HCT116 (cell line): ENCODE measurements at regions not wholly inside any gene's neighbourhood (a gene's known extent, or its start where the extent isn't known, plus 50 kb on each side); places are given as distances from the start of the nearest gene placed in this dataset.

ENCODE experiments used
- ATAC-seq: fragments of 200-7000 bp; cut with Tn5 transposase; 2 replicates; pipeline ENCODE4 v1.9.1; 2020; ENCODE audit warnings: mild to moderate bottlenecking, moderate library complexity
- BruUV-seq: library from RNA; stranded (reverse); fragments of 400-500 nt; replicated peaks from 2 replicates; lab custom pipeline; 2021; lab: Mats Ljungman, UMichigan
- CTCF ChIA-PET: fragments of 300-600 bp; sonication (Branson Sonifier 250); formaldehyde crosslinking; loops from one replicate; lab custom pipeline; 2021; ENCODE audit warnings: antibody characterized with exemption; lab: Charles Lee
- POLR2A ChIA-PET: fragments of 300-600, 350-600 bp; sonication (Branson Sonifier 250); formaldehyde crosslinking; loops from one replicate; lab custom pipeline; 2021; ENCODE audit warnings: antibody characterized with exemption; lab: Charles Lee
- RAD21 ChIA-PET, 2 experiments: fragments of 300-600 bp; sonication (Branson Sonifier 250); formaldehyde crosslinking; loops; one replicate each; lab custom pipeline; 2023; ENCODE audit warnings: low total read pairs in 2 of 2; ENCODE audit not compliant: uncharacterized antibody in 2 of 2, unreplicated experiment in 2 of 2, low non-redundant PET in 1 of 2; lab: Charles Lee
- DNase-seq: peaks from one replicate; pipeline ENCODE4 v3.0.0-alpha.2; 2010; ENCODE audit warnings: low read depth, low spot score
- H2AFZ ChIP-seq: fragments of 200-600 bp; shearing (Covaris generic), sonication (generic); 2 replicates; pipeline ENCODE4 v1.6.1; 2017; ENCODE audit warnings: low read depth, mixed run types, mixed read lengths, antibody characterized with exemption, low read length; ENCODE audit not compliant: poor library complexity, severe bottlenecking
- H3K27ac ChIP-seq: 2 replicates; pipeline ENCODE4 v1.5.1; 2012; ENCODE audit warnings: low read depth, low read length
- H3K27me3 ChIP-seq: fragments of 200-600 bp; sonication (generic); 2 replicates; pipeline ENCODE4 v1.6.1; 2016; ENCODE audit warnings: mixed run types, low read length, mixed read lengths; ENCODE audit not compliant: insufficient read depth
- H3K36me3 ChIP-seq, 2 experiments: fragments of 200-500 bp in 1 of 2; fragments of 200-600 bp in 1 of 2; sonication (Bioruptor generic) in 1 of 2; sonication (generic) in 1 of 2; 2 replicates each; pipeline versions ENCODE4 v1.5.1 to v1.6.1; 2014 to 2016; ENCODE audit warnings: low read length in 2 of 2, inconsistent platforms in 1 of 2, mixed read lengths in 1 of 2, mixed run types in 1 of 2; ENCODE audit not compliant: insufficient read depth in 2 of 2, control insufficient read depth in 1 of 2
- H3K4me1 ChIP-seq, 2 experiments: fragments of 200-600 bp in 1 of 2; sonication (generic) in 1 of 2; 2 replicates each; pipeline versions ENCODE4 v1.5.1 to v1.6.1; 2012 to 2017; ENCODE audit warnings: low read length in 2 of 2, inconsistent platforms in 1 of 2, mild to moderate bottlenecking in 1 of 2, mixed read lengths in 1 of 2, mixed run types in 1 of 2, moderate library complexity in 1 of 2; ENCODE audit not compliant: insufficient read depth in 2 of 2, control insufficient read depth in 1 of 2
- H3K4me2 ChIP-seq: fragments of 200-600 bp; sonication (generic); 2 replicates; pipeline ENCODE4 v1.6.1; 2017; ENCODE audit warnings: mixed run types, low read length, mixed read lengths
- H3K4me3 ChIP-seq, 2 experiments: fragments of 200-600 bp in 1 of 2; sonication (generic) in 1 of 2; replicated peaks in 1 of 2; 2 replicates each; pipeline ENCODE4 v1.5.1; 2011 to 2016; ENCODE audit warnings: low read length in 2 of 2, control low read depth in 1 of 2, low read depth in 1 of 2, mild to moderate bottlenecking in 1 of 2, mixed read lengths in 1 of 2, mixed run types in 1 of 2
- H3K79me2 ChIP-seq: fragments of 200-600 bp; sonication (generic); 2 replicates; pipeline ENCODE4 v1.6.1; 2017; ENCODE audit warnings: mild to moderate bottlenecking, mixed run types, low read length, moderate library complexity, mixed read lengths; ENCODE audit not compliant: insufficient read depth
- H3K9ac ChIP-seq: fragments of 200-600 bp; sonication (generic); 2 replicates; pipeline ENCODE4 v1.6.1; 2016; ENCODE audit warnings: low read length, mixed read lengths
- H3K9me2 ChIP-seq: fragments of 200-600 bp; sonication (generic), shearing (Covaris generic); 2 replicates; pipeline ENCODE4 v1.6.1; 2017; ENCODE audit warnings: mixed run types, mild to moderate bottlenecking, moderate library complexity; ENCODE audit not compliant: insufficient read depth
- H3K9me3 ChIP-seq, 2 experiments: fragments of 200-500 bp in 1 of 2; fragments of 200-600 bp in 1 of 2; sonication (Bioruptor generic) in 1 of 2; sonication (generic) in 1 of 2; 2 replicates each; pipeline ENCODE4 v1.6.1; 2014 to 2017; ENCODE audit warnings: low read length in 2 of 2, mixed read lengths in 2 of 2, inconsistent platforms in 1 of 2, low read depth in 1 of 2, mild to moderate bottlenecking in 1 of 2, mixed run types in 1 of 2, moderate library complexity in 1 of 2; ENCODE audit not compliant: control insufficient read depth in 1 of 2, insufficient read depth in 1 of 2
- H4K20me1 ChIP-seq: fragments of 200-600 bp; sonication (generic), shearing (Covaris generic); 2 replicates; pipeline ENCODE4 v1.6.1; 2017; ENCODE audit warnings: mixed run types, mild to moderate bottlenecking, moderate library complexity; ENCODE audit not compliant: insufficient read depth
- CEBPB ChIP-seq: IDR thresholded peaks from 2 replicates; pipeline ENCODE4 v1.6.1; 2012; ENCODE audit warnings: low read depth
- EGR1 ChIP-seq: IDR thresholded peaks from 2 replicates; pipeline ENCODE4 v1.6.1; 2012; ENCODE audit warnings: low read depth
- ELF1 ChIP-seq: IDR thresholded peaks from 2 replicates; pipeline ENCODE4 v1.6.1; 2012; ENCODE audit warnings: low read depth, borderline replicate concordance
- JUND ChIP-seq: IDR thresholded peaks from 2 replicates; pipeline ENCODE4 v1.6.1; 2012
- RAD21 ChIP-seq: IDR thresholded peaks from 2 replicates; pipeline ENCODE4 v1.6.1; 2012; ENCODE audit warnings: low read depth, mild to moderate bottlenecking
- SRF ChIP-seq: IDR thresholded peaks from 2 replicates; pipeline ENCODE4 v1.6.1; 2012; ENCODE audit warnings: low read depth
- TCF7L2 ChIP-seq: IDR thresholded peaks from 2 replicates; pipeline ENCODE4 v1.7.0; 2011; ENCODE audit warnings: borderline replicate concordance, inconsistent platforms; ENCODE audit not compliant: insufficient read depth, insufficient read length; ENCODE audit errors: extremely low read depth
- YY1 ChIP-seq: IDR thresholded peaks from 2 replicates; pipeline ENCODE4 v1.6.1; 2011; ENCODE audit warnings: low read length, low read depth, moderate library complexity, mild to moderate bottlenecking; ENCODE audit not compliant: insufficient replicate concordance; ENCODE audit errors: extremely low read depth
- intact Hi-C: fragments of 100-400 bp; cut with micrococcal nuclease; formaldehyde crosslinking; loops from 2 replicates; pipeline ENCODE4 v1.10.0; 2022
- TF ChIP-seq, protein P1 (sequence below): IDR thresholded peaks from 2 replicates; pipeline ENCODE4 v1.6.1; 2012

DNA sequence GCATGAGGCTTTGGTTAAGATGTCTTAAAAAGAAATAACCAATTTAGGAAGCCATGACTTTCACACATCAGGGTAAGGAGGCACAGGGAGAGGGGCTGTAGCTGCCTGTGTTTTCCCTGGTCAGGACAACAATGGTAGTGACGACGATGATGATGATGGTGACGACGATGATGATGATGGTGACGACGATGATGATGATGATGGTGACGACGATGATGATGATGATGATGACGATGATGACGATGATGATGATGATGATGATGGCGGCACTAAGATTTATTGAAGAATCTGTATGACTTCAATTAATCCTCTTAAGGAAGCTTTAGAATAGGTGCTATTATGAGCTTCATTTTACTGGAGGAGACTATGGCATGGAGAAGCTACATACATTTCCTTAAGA, 284.1 kb upstream of the TNRC6C start:
- H3K9me3 ChIP-seq = no peaks in the 10 kb centered on the region
- no peak overlapping the region for H3K27ac ChIP-seq
- BruUV-seq = no TSS peak
- no peak overlapping the region for H2AFZ ChIP-seq
- no peak overlapping the region for H3K9ac ChIP-seq
- no peak overlapping the region for H3K4me2 ChIP-seq
- no peak for DNase-seq
- H3K9me2 ChIP-seq = no peaks in the 10 kb centered on the region
- ChIA-PET POLR2A (no interaction called here), CTCF (no interaction called here), RAD21 (no interaction called here)
- H3K27me3 ChIP-seq = peaks cover 46% of the 10 kb centered on the region; the same call in 1 of the 2 replicates
- no peaks in the 10 kb centered on the region for H4K20me1 ChIP-seq
- H3K36me3 ChIP-seq = no peaks in the 10 kb centered on the region
- H3K79me2 ChIP-seq = no peaks in the 10 kb centered on the region
- intact Hi-C loops = no loop called here
- no peak overlapping the region for H3K4me3 ChIP-seq
- no peaks in the 10 kb centered on the region for H3K4me1 ChIP-seq
- no peak for ATAC-seq
- TF ChIP-seq EGR1 (no peak), YY1 (no peak), CEBPB (no peak)

DNA sequence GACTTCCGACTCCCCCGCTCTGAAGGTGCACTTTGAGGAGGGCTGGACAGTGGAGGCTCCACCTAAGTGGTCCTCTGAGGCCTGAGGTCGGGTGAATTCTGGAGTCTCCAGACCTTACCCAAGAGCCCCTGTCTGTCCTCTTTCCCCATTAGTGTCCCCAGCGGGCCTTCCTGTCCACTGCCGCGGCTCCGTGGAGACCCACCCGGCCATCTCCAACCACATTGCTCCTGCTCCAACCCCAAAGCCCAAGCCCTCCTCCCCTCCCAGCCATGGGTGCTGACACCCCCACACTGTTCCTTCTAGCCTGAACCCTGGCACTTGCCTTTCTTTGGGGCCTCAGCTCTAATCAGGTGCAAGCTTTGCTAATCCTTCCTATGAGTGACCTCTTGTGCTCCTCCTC, 283.1 kb upstream of the TNRC6C start:
- intact Hi-C loops = no loop called here
- CTCF ChIA-PET = no interaction called here

More for the DNA sequence above, 283.1 kb upstream of the TNRC6C start:
- Histone ChIP-seq H3K9me2 (no peaks in the 10 kb centered on the region), H4K20me1 (no peaks in the 10 kb centered on the region), H3K4me2 (no peak overlapping the region), H3K9me3 (no peaks in the 10 kb centered on the region), H3K27me3 (peaks cover 57% of the 10 kb centered on the region; the same call in 1 of the 2 replicates), H3K27ac (no peak overlapping the region), H3K79me2 (no peaks in the 10 kb centered on the region), H3K4me1 (no peaks in the 10 kb centered on the region), H3K9ac (no peak overlapping the region), H2AFZ (no peak overlapping the region), H3K36me3 (no peaks in the 10 kb centered on the region), H3K4me3 (no peak overlapping the region)
- ChIA-PET RAD21 (no interaction called here), POLR2A (no interaction called here)
- DNase-seq = no peak
- TF ChIP-seq, protein P1, sequence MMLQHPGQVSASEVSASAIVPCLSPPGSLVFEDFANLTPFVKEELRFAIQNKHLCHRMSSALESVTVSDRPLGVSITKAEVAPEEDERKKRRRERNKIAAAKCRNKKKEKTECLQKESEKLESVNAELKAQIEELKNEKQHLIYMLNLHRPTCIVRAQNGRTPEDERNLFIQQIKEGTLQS = no peak
- TF ChIP-seq CEBPB (no peak), SRF (no peak), YY1 (no peak), TCF7L2 (no peak), ELF1 (no peak), JUND (no peak), RAD21 (no peak)
- no TSS peak for BruUV-seq
- no peak for ATAC-seq
